CD8-positive, alpha-beta memory T cell (primary cell): ENCODE measurements at regions not wholly inside any gene's neighbourhood (a gene's known extent, or its start where the extent isn't known, plus 50 kb on each side); places are given as distances from the start of the nearest gene placed in this dataset.
"Not testable (repeated sequence)": the region's sequence is repeated elsewhere in the genome, so short reads cannot be mapped to it uniquely, and the experiment has no call there.

Experiments
- CTCF ChIA-PET: fragments of 350-600 bp; sonication (Branson Sonifier 250); formaldehyde crosslinking; loops from one replicate; lab custom pipeline; 2021; ENCODE audit warnings: antibody characterized with exemption; lab: Charles Lee
- POLR2A ChIA-PET: fragments of 350-600 bp; sonication (Branson Sonifier 250); formaldehyde crosslinking; loops from one replicate; lab custom pipeline; 2021; ENCODE audit warnings: antibody characterized with exemption; lab: Charles Lee
- DNase-seq, 5 donors: peaks; one replicate each; pipeline versions ENCODE4 v3.0.0 to v3.0.0-alpha.2; 2020 to 2022; ENCODE audit warnings: mixed read lengths in 1 of 5
- H3K27ac ChIP-seq: one replicate; pipeline ENCODE4 v1.7.0; 2013; ENCODE audit warnings: low read depth, mild to moderate bottlenecking, low read length, moderate library complexity
- H3K27me3 ChIP-seq: 2 replicates; pipeline ENCODE4 v1.7.0; 2013; ENCODE audit warnings: low read length, mild to moderate bottlenecking; ENCODE audit not compliant: insufficient read depth, poor library complexity, severe bottlenecking
- H3K36me3 ChIP-seq: 2 replicates; pipeline ENCODE4 v1.7.0; 2013; ENCODE audit warnings: mild to moderate bottlenecking, low read length, moderate library complexity; ENCODE audit not compliant: insufficient read depth
- H3K4me1 ChIP-seq: 2 replicates; pipeline ENCODE4 v1.7.0; 2013; ENCODE audit warnings: mild to moderate bottlenecking, low read length, moderate library complexity; ENCODE audit not compliant: insufficient read depth
- H3K4me3 ChIP-seq: 2 replicates; pipeline ENCODE4 v1.7.0; 2013; ENCODE audit warnings: mild to moderate bottlenecking, low read length
- H3K9me3 ChIP-seq: 2 replicates; pipeline ENCODE4 v1.7.0; 2013; ENCODE audit warnings: mild to moderate bottlenecking, low read length
- H3K27ac Mint-ChIP-seq, 8 donors: one replicate each; pipeline ENCODE4 v1.8.0; 2020 to 2021; ENCODE audit warnings: mixed read lengths in 8 of 8, mild to moderate bottlenecking in 6 of 8, inconsistent platforms in 3 of 8, moderate library complexity in 3 of 8
- H3K27me3 Mint-ChIP-seq, 2 donors: one replicate each; pipeline ENCODE4 v1.8.0; 2020 to 2021; ENCODE audit warnings: mixed read lengths in 2 of 2, mild to moderate bottlenecking in 1 of 2, moderate library complexity in 1 of 2
- H3K36me3 Mint-ChIP-seq, 3 donors: one replicate each; pipeline ENCODE4 v1.8.0; 2020 to 2021; ENCODE audit warnings: mixed read lengths in 3 of 3, inconsistent platforms in 1 of 3, mild to moderate bottlenecking in 1 of 3
- H3K4me1 Mint-ChIP-seq, 3 donors: one replicate each; pipeline ENCODE4 v1.8.0; 2020 to 2021; ENCODE audit warnings: mixed read lengths in 3 of 3, inconsistent platforms in 1 of 3, mild to moderate bottlenecking in 1 of 3
- H3K4me3 Mint-ChIP-seq, 7 donors: one replicate each; pipeline ENCODE4 v1.8.0; 2020 to 2021; ENCODE audit warnings: mixed read lengths in 7 of 7, mild to moderate bottlenecking in 6 of 7, moderate library complexity in 4 of 7, inconsistent platforms in 2 of 7
- H3K9me3 Mint-ChIP-seq, 5 donors: one replicate each; pipeline ENCODE4 v1.8.0; 2020 to 2022; ENCODE audit warnings: mixed read lengths in 5 of 5, mild to moderate bottlenecking in 3 of 5, moderate library complexity in 2 of 5, inconsistent platforms in 1 of 5

GRCh38 chr1:147103416-147104155 is 68.7 kb downstream of the PRKAB2 start:
- H3K27me3 Mint-ChIP-seq, result peaks cover 21 to 50% of the 10 kb centered on the region in 2 donors
- H3K36me3 ChIP-seq, H3K36me3 Mint-ChIP-seq, CTCF ChIA-PET, POLR2A ChIA-PET, H3K4me3 Mint-ChIP-seq, H3K4me3 ChIP-seq, H3K27ac ChIP-seq, H3K4me1 Mint-ChIP-seq, H3K27me3 ChIP-seq, H3K9me3 Mint-ChIP-seq, H3K9me3 ChIP-seq, H3K4me1 ChIP-seq, DNase-seq, H3K27ac Mint-ChIP-seq: not testable (repeated sequence)

GRCh38 chr1:147099192-147099591 is 73.1 kb downstream of the PRKAB2 start:
- Histone ChIP-seq H3K4me3 (no peak overlapping the region), H3K4me1 (no peaks in the 10 kb centered on the region), H3K9me3 (no peaks in the 10 kb centered on the region), H3K36me3 (no peaks in the 10 kb centered on the region), H3K27ac (no peak overlapping the region), H3K27me3 (no peaks in the 10 kb centered on the region)
- H3K9me3 Mint-ChIP-seq, result no peaks in the 10 kb centered on the region
- no peaks in the 10 kb centered on the region for H3K4me1 Mint-ChIP-seq
- no peak overlapping the region for H3K27ac Mint-ChIP-seq
- CTCF ChIA-PET, result no interaction called here
- peaks cover 0 to 1% (median 0%) of the 10 kb centered on the region in 3 donors for H3K36me3 Mint-ChIP-seq
- DNase-seq, result no peak
- no peak overlapping the region for H3K4me3 Mint-ChIP-seq
- peaks cover 7 to 37% of the 10 kb centered on the region in 2 donors for H3K27me3 Mint-ChIP-seq
- POLR2A ChIA-PET, result no interaction called here

- H3K4me1 Mint-ChIP-seq, DNase-seq, H3K9me3 Mint-ChIP-seq, CTCF ChIA-PET, H3K36me3 ChIP-seq, POLR2A ChIA-PET, H3K4me3 ChIP-seq, H3K4me1 ChIP-seq, H3K36me3 Mint-ChIP-seq, H3K9me3 ChIP-seq, H3K27ac ChIP-seq, H3K27ac Mint-ChIP-seq, H3K27me3 ChIP-seq, H3K4me3 Mint-ChIP-seq: not testable (repeated sequence)
- peaks cover 7 to 32% of the 10 kb centered on the region in 2 donors for H3K27me3 Mint-ChIP-seq
These were observed 73.8 kb downstream of the PRKAB2 start for GRCh38 chr1:147098338-147098973.

- Histone ChIP-seq H3K4me1 (no peaks in the 10 kb centered on the region), H3K27me3 (no peaks in the 10 kb centered on the region), H3K27ac (no peak overlapping the region), H3K36me3 (no peaks in the 10 kb centered on the region), H3K9me3 (no peaks in the 10 kb centered on the region), H3K4me3 (no peak overlapping the region)
- no peaks in the 10 kb centered on the region for H3K4me1 Mint-ChIP-seq
- H3K9me3 Mint-ChIP-seq, result no peaks in the 10 kb centered on the region
- peaks cover 0 to 1% (median 0%) of the 10 kb centered on the region in 3 donors for H3K36me3 Mint-ChIP-seq
- H3K27ac Mint-ChIP-seq, result no peak overlapping the region
- no peak overlapping the region for H3K4me3 Mint-ChIP-seq
- POLR2A ChIA-PET, result no interaction called here
- DNase-seq, result no peak
- CTCF ChIA-PET, result no interaction called here
- H3K27me3 Mint-ChIP-seq, result peaks cover 10 to 39% of the 10 kb centered on the region in 2 donors
These were observed 76.6 kb downstream of the PRKAB2 start for GRCh38 chr1:147095691-147096090.

GRCh38 chr1:147091801-147092200 is 80.5 kb downstream of the PRKAB2 start:
- no peak for DNase-seq
- Histone ChIP-seq H3K27me3 (no peaks in the 10 kb centered on the region), H3K9me3 (no peaks in the 10 kb centered on the region), H3K27ac (no peak overlapping the region), H3K4me1 (no peaks in the 10 kb centered on the region), H3K4me3 (no peak overlapping the region), H3K36me3 (no peaks in the 10 kb centered on the region)
- no peak overlapping the region for H3K27ac Mint-ChIP-seq
- H3K4me1 Mint-ChIP-seq, result no peaks in the 10 kb centered on the region
- no peak overlapping the region for H3K4me3 Mint-ChIP-seq
- CTCF ChIA-PET, result no interaction called here
- POLR2A ChIA-PET, result no interaction called here
- no peaks in the 10 kb centered on the region for H3K36me3 Mint-ChIP-seq
- H3K9me3 Mint-ChIP-seq, result peaks cover 0 to 11% (median 9%) of the 10 kb centered on the region in 5 donors
- H3K27me3 Mint-ChIP-seq, result peaks cover 13 to 33% of the 10 kb centered on the region in 2 donors

GRCh38 chr1:147089457-147089856 is 82.8 kb downstream of the PRKAB2 start:
- no peak overlapping the region for H3K27ac ChIP-seq
- H3K4me3 ChIP-seq, result no peak overlapping the region
- no peaks in the 10 kb centered on the region for H3K9me3 ChIP-seq
- no peaks in the 10 kb centered on the region for H3K36me3 ChIP-seq
- H3K4me1 ChIP-seq, result peaks cover 3% of the 10 kb centered on the region
- CTCF ChIA-PET, result interaction anchor here (1.5 kb wide), 1 partner anchor 8 kb away, joined by 3 read pairs; no protein-coding TSS in a partner anchor
- H3K27me3 ChIP-seq, result peaks cover 6% of the 10 kb centered on the region
- Mint-ChIP-seq H3K4me3 (no peak overlapping the region), H3K9me3 (peaks cover 0 to 14% (median 9%) of the 10 kb centered on the region in 5 donors), H3K4me1 (peaks cover 5 to 6% (median 6%) of the 10 kb centered on the region in 3 donors), H3K27ac (no peak overlapping the region), H3K27me3 (peaks cover 25 to 33% of the 10 kb centered on the region in 2 donors), H3K36me3 (peaks cover 0 to 6% (median 0%) of the 10 kb centered on the region in 3 donors)
- POLR2A ChIA-PET, result no interaction called here
- DNase-seq, result no peak

GRCh38 chr1:147086129-147086528 is 86.1 kb downstream of the PRKAB2 start:
- Mint-ChIP-seq H3K36me3 (peaks cover 0 to 9% (median 0%) of the 10 kb centered on the region in 3 donors), H3K4me1 (peaks cover 16 to 27% (median 19%) of the 10 kb centered on the region in 3 donors), H3K27me3 (peaks cover 46 to 49% of the 10 kb centered on the region in 2 donors), H3K4me3 (peak overlapping the region in 5 of 7 donors; percentile 2 to 97 (median 14)), H3K9me3 (peaks cover 0 to 21% (median 10%) of the 10 kb centered on the region in 5 donors), H3K27ac (peak overlapping the region in 1 of 8 donors; percentile 62)
- H3K4me1 ChIP-seq, result peaks cover 13% of the 10 kb centered on the region
- DNase-seq, result no peak
- no peak overlapping the region for H3K27ac ChIP-seq
- POLR2A ChIA-PET, result no interaction called here
- no peaks in the 10 kb centered on the region for H3K36me3 ChIP-seq
- H3K27me3 ChIP-seq, result peaks cover 18% of the 10 kb centered on the region
- no peak overlapping the region for H3K4me3 ChIP-seq
- CTCF ChIA-PET, result no interaction called here
- no peaks in the 10 kb centered on the region for H3K9me3 ChIP-seq
